GM12891 (cell line): ENCODE measurements at regions not wholly inside any gene's neighbourhood (a gene's known extent, or its start where the extent isn't known, plus 50 kb on each side); places are given as distances from the start of the nearest gene placed in this dataset.

ENCODE experiments used
- POLR2A ChIP-seq: IDR thresholded peaks from 2 replicates; pipeline ENCODE4 v1.6.1; 2011; ENCODE audit warnings: low read depth, low read length, control low read depth
- POLR2AphosphoS5 ChIP-seq: IDR thresholded peaks from 2 replicates; pipeline ENCODE4 v1.6.1; 2011; ENCODE audit warnings: low read depth, low read length, control low read depth
- SPI1 ChIP-seq: IDR thresholded peaks from 2 replicates; pipeline ENCODE4 v1.6.1; 2011; ENCODE audit warnings: low read depth, low read length, control low read depth
- TAF1 ChIP-seq: IDR thresholded peaks from 2 replicates; pipeline ENCODE4 v1.6.1; 2011; ENCODE audit warnings: low read depth, low read length, control low read depth

- TF ChIP-seq POLR2AphosphoS5, result no peak
- TF ChIP-seq TAF1, result no peak
- TF ChIP-seq POLR2A, result no peak
- no peak for TF ChIP-seq SPI1
Measured at GRCh38 chr6:48743738-48744137, 632.7 kb upstream of the PTCHD4 start.
